DMS153 treated with DMSO at 0.1 percent for 48 hours (cell line): ENCODE measurements at regions not wholly inside any gene's neighbourhood (a gene's known extent, or its start where the extent isn't known, plus 50 kb on each side); places are given as distances from the start of the nearest gene placed in this dataset.

ENCODE experiments used
- DNase-seq: peaks from one replicate; lab custom pipeline; 2025; ENCODE audit not compliant: unreplicated experiment; lab: John Stamatoyannopoulos, UW

GRCh38 chr1:29993950-29994349, 729.4 kb downstream of the MATN1 start:
- no peak for DNase-seq

- DNase-seq = no peak
Observed at GRCh38 chr1:29991815-29992214, 731.6 kb downstream of the MATN1 start.

GRCh38 chr1:29991025-29991424, 732.4 kb downstream of the MATN1 start:
- no peak for DNase-seq

GRCh38 chr1:29990304-29990703, 733.1 kb downstream of the MATN1 start:
- DNase-seq = no peak

- DNase-seq = no peak
Observed at GRCh38 chr1:29986986-29987385, 736.4 kb downstream of the MATN1 start.

- no peak for DNase-seq
Observed at GRCh38 chr1:29985606-29985945, 737.8 kb downstream of the MATN1 start.

GRCh38 chr1:29984862-29985605, 738.4 kb downstream of the MATN1 start:
- DNase-seq = no peak

- DNase-seq = peak; percentile 61
Observed at GRCh38 chr1:29984166-29984861, 739.1 kb downstream of the MATN1 start.

GRCh38 chr1:29983321-29983720, 740.1 kb downstream of the MATN1 start:
- no peak for DNase-seq

GRCh38 chr1:29981586-29982239, 741.7 kb downstream of the MATN1 start:
- DNase-seq = no peak

GRCh38 chr1:29977550-29977949, 741.2 kb downstream of the PTPRU start:
- no peak for DNase-seq

- DNase-seq = no peak
Observed at GRCh38 chr1:29975036-29975694, 738.8 kb downstream of the PTPRU start.

GRCh38 chr1:29974316-29974724, 738.0 kb downstream of the PTPRU start:
- no peak for DNase-seq

GRCh38 chr1:29973406-29973805, 737.1 kb downstream of the PTPRU start:
- DNase-seq = no peak

- DNase-seq = no peak
Observed at GRCh38 chr1:29972421-29973053, 736.2 kb downstream of the PTPRU start.

- no peak for DNase-seq
Observed at GRCh38 chr1:29971703-29972102, 735.4 kb downstream of the PTPRU start.

GRCh38 chr1:29970747-29971325, 734.5 kb downstream of the PTPRU start:
- no peak for DNase-seq

GRCh38 chr1:29969576-29969975, 733.3 kb downstream of the PTPRU start:
- DNase-seq = no peak

- no peak for DNase-seq
Observed at GRCh38 chr1:29967261-29967660, 730.9 kb downstream of the PTPRU start.

GRCh38 chr1:29966526-29967045, 730.3 kb downstream of the PTPRU start:
- no peak for DNase-seq
